Ovary (tissue), 3 donors: ENCODE measurements at regions not wholly inside any gene's neighbourhood (a gene's known extent, or its start where the extent isn't known, plus 50 kb on each side); places are given as distances from the start of the nearest gene placed in this dataset.

ENCODE experiments used
- POLR2A ChIP-seq: fragments of 450-650 bp; IDR thresholded peaks from one replicate; pipeline ENCODE4 v1.6.1; 2017; ENCODE audit warnings: antibody characterized with exemption, mild to moderate bottlenecking, moderate library complexity
- TF ChIP-seq, protein P1 (sequence below), 3 donors: fragments of 450-650 bp in 2 of 3; fragments of 200-600 bp in 1 of 3; IDR thresholded peaks; one replicate each; pipeline versions ENCODE4 v1.5.1 to v1.8.0; 2016 to 2022; ENCODE audit warnings: antibody characterized with exemption in 3 of 3, mild to moderate bottlenecking in 1 of 3
- donor health status: DM: no; HTN: no; CAD: no.

DNA sequence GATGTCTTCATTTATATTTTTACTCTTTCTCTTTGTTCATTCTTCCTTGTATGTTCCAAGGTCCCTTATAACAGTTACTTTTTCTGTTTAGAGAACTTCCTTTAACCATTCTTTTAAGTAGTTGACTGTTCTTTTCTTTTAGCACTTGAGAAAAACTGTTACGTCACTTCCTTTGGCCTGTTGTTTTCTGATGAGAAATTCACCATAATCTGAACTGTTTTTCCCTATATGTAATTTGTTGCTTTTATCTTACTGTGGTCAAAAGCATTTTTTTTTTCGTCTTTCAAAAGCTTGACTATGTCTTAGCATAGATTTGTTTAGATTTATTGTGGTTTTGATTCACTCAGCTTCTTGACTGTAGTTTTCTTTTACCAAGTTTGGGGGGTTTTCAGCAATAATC is 1660.3 kb upstream of the PCDH10 start:
- no peak for TF ChIP-seq POLR2A
- TF ChIP-seq, protein P1, sequence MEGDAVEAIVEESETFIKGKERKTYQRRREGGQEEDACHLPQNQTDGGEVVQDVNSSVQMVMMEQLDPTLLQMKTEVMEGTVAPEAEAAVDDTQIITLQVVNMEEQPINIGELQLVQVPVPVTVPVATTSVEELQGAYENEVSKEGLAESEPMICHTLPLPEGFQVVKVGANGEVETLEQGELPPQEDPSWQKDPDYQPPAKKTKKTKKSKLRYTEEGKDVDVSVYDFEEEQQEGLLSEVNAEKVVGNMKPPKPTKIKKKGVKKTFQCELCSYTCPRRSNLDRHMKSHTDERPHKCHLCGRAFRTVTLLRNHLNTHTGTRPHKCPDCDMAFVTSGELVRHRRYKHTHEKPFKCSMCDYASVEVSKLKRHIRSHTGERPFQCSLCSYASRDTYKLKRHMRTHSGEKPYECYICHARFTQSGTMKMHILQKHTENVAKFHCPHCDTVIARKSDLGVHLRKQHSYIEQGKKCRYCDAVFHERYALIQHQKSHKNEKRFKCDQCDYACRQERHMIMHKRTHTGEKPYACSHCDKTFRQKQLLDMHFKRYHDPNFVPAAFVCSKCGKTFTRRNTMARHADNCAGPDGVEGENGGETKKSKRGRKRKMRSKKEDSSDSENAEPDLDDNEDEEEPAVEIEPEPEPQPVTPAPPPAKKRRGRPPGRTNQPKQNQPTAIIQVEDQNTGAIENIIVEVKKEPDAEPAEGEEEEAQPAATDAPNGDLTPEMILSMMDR (IDR thresholded peaks at IDR 0.05): no peak
